MM.1S (cell line): ENCODE measurements at regions not wholly inside any gene's neighbourhood (a gene's known extent, or its start where the extent isn't known, plus 50 kb on each side); places are given as distances from the start of the nearest gene placed in this dataset.

ENCODE experiments used
- DNase-seq: peaks from one replicate; pipeline ENCODE4 v3.0.0-alpha.2; 2015
- H2AFZ ChIP-seq: fragments of 300-600 bp; sonication (generic); 2 replicates; pipeline ENCODE4 v1.6.0; 2016; ENCODE audit warnings: antibody characterized with exemption, low read length
- H3F3A ChIP-seq: fragments of 300-600 bp; sonication (generic); 2 replicates; pipeline ENCODE4 v1.6.1; 2016; ENCODE audit warnings: mild to moderate bottlenecking, antibody characterized with exemption, low read length, moderate library complexity, mixed read lengths; ENCODE audit not compliant: insufficient read depth
- H3K27ac ChIP-seq: fragments of 300-600 bp; sonication (generic); 2 replicates; pipeline ENCODE4 v1.5.1; 2016; ENCODE audit warnings: mild to moderate bottlenecking, low read length
- H3K27me3 ChIP-seq: fragments of 300-600 bp; sonication (generic); replicated peaks from 2 replicates; pipeline ENCODE4 v1.6.0; 2016; ENCODE audit warnings: low read length; ENCODE audit not compliant: insufficient read depth
- H3K36me3 ChIP-seq: fragments of 300-600 bp; sonication (generic); replicated peaks from 2 replicates; pipeline ENCODE4 v1.6.1; 2016; ENCODE audit warnings: mild to moderate bottlenecking, low read length, mixed read lengths; ENCODE audit not compliant: insufficient read depth
- H3K4me1 ChIP-seq: fragments of 300-600 bp; sonication (generic); 2 replicates; pipeline ENCODE4 v1.6.1; 2016; ENCODE audit warnings: low read length, mixed read lengths
- H3K4me2 ChIP-seq: fragments of 300-600 bp; sonication (generic); 2 replicates; pipeline ENCODE4 v1.6.0; 2016; ENCODE audit warnings: low read depth, low read length
- H3K4me3 ChIP-seq: fragments of 300-600 bp; sonication (generic); 2 replicates; pipeline ENCODE4 v1.5.1; 2016; ENCODE audit warnings: low read length, mixed read lengths
- H3K79me2 ChIP-seq: fragments of 300-600 bp; sonication (generic); 2 replicates; pipeline ENCODE4 v1.6.1; 2016; ENCODE audit warnings: mixed run types, low read length, mixed read lengths
- H3K9ac ChIP-seq: fragments of 300-600 bp; sonication (generic); 2 replicates; pipeline ENCODE4 v1.6.1; 2016; ENCODE audit warnings: low read length, mixed read lengths
- H3K9me2 ChIP-seq: fragments of 300-600 bp; sonication (generic); replicated peaks from 2 replicates; pipeline ENCODE4 v1.6.1; 2016; ENCODE audit warnings: mild to moderate bottlenecking, low read length, mixed read lengths; ENCODE audit not compliant: insufficient read depth
- H3K9me3 ChIP-seq: fragments of 300-600 bp; sonication (generic); replicated peaks from 2 replicates; pipeline ENCODE4 v1.6.1; 2016; ENCODE audit warnings: mild to moderate bottlenecking, low read length, mixed read lengths; ENCODE audit not compliant: insufficient read depth
- H4K20me1 ChIP-seq: fragments of 300-600 bp; sonication (generic); 2 replicates; pipeline ENCODE4 v1.6.1; 2016; ENCODE audit warnings: mild to moderate bottlenecking, low read length, moderate library complexity, mixed read lengths; ENCODE audit not compliant: insufficient read depth
- CTCF ChIP-seq: fragments of 300-600 bp; sonication (generic); IDR thresholded peaks from 2 replicates; pipeline ENCODE4 v1.5.1; 2016; ENCODE audit warnings: antibody characterized with exemption, low read length, mixed read lengths
- EZH2 ChIP-seq: fragments of 300-600 bp; sonication (generic); optimal IDR thresholded peaks from 2 replicates; pipeline ENCODE3; 2017; ENCODE audit warnings: low read depth, mild to moderate bottlenecking, antibody characterized with exemption, low read length, mixed read lengths
- EZH2phosphoT487 ChIP-seq: fragments of 300-600 bp; sonication (generic); IDR thresholded peaks from 2 replicates; pipeline ENCODE4 v1.6.1; 2018; ENCODE audit warnings: antibody characterized with exemption, low read length

DNA sequence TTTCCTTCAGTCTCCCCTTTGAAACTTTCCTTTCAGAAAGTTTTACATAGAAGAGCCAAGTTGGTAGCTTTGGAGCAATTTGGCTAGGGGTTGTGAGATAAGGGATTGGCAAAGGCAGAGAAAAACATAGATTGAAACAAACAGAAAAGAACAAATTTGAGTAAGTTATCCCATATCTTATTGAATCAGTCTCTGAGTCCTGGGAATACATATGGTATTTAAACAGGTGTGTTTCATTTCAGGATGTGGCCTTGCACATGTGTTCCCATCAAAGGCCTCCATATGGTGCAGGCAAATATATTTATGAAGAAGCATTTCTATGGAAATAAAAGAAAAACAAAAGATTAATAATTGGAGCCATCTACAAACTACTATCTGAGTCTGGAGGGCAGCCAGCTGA lies 227.9 kb upstream of the ZFP42 start:
- DNase-seq = no peak

GRCh38 chr4:187770345-187770744 lies 225.2 kb upstream of the ZFP42 start:
- DNase-seq = no peak
- H3K9me2 ChIP-seq = no peaks in the 10 kb centered on the region
- H3F3A ChIP-seq = no peaks in the 10 kb centered on the region
- no peaks in the 10 kb centered on the region for H3K36me3 ChIP-seq
- H3K9me3 ChIP-seq = no peaks in the 10 kb centered on the region
- H3K79me2 ChIP-seq = no peaks in the 10 kb centered on the region
- H3K4me2 ChIP-seq = no peak overlapping the region
- no peak for TF ChIP-seq CTCF
- TF ChIP-seq EZH2 = no peak
- no peak for TF ChIP-seq EZH2phosphoT487
- no peaks in the 10 kb centered on the region for H4K20me1 ChIP-seq
- no peak overlapping the region for H2AFZ ChIP-seq
- no peak overlapping the region for H3K27ac ChIP-seq
- H3K4me3 ChIP-seq = no peak overlapping the region
- H3K9ac ChIP-seq = no peak overlapping the region
- no peaks in the 10 kb centered on the region for H3K4me1 ChIP-seq
- H3K27me3 ChIP-seq = no peaks in the 10 kb centered on the region

More for the DNA sequence above, 227.9 kb upstream of the ZFP42 start:
- no peak overlapping the region for H2AFZ ChIP-seq
- no peak for TF ChIP-seq EZH2
- no peak for TF ChIP-seq CTCF
- TF ChIP-seq EZH2phosphoT487 = no peak
- no peaks in the 10 kb centered on the region for H3K27me3 ChIP-seq
- no peaks in the 10 kb centered on the region for H3K9me2 ChIP-seq
- no peaks in the 10 kb centered on the region for H3F3A ChIP-seq
- no peak overlapping the region for H3K27ac ChIP-seq
- H3K4me1 ChIP-seq = no peaks in the 10 kb centered on the region
- H3K4me2 ChIP-seq = no peak overlapping the region
- H3K9me3 ChIP-seq = no peaks in the 10 kb centered on the region
- H3K79me2 ChIP-seq = no peaks in the 10 kb centered on the region
- H3K4me3 ChIP-seq = no peak overlapping the region
- no peaks in the 10 kb centered on the region for H3K36me3 ChIP-seq
- H3K9ac ChIP-seq = no peak overlapping the region
- no peaks in the 10 kb centered on the region for H4K20me1 ChIP-seq

DNA sequence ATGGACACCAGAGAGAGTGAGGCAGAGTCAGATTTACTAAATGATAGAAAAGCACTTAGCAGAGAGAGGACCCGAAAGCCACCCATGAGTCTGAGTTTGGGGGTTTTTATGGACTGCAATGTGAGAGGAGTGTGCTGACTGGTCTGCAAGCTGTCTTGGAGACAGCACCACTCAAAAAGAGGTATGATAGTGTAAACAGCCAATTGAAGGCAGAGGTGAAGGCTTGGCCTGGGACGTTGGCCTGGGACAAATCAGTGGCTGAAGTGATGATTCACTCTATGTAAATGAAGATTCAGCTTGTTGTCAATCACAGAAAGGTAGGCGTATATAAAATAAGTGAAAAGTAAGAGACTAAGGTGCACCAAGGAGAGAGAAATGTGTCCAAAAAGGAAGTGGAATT lies 217.6 kb upstream of the ZFP42 start:
- H3K4me2 ChIP-seq = no peak overlapping the region
- H2AFZ ChIP-seq = no peak overlapping the region
- TF ChIP-seq CTCF (no peak), EZH2phosphoT487 (no peak), EZH2 (no peak)
- DNase-seq = no peak
- H3K4me3 ChIP-seq = no peak overlapping the region
- no peaks in the 10 kb centered on the region for H3K36me3 ChIP-seq
- no peaks in the 10 kb centered on the region for H3F3A ChIP-seq
- no peak overlapping the region for H3K27ac ChIP-seq
- H3K79me2 ChIP-seq = no peaks in the 10 kb centered on the region
- no peaks in the 10 kb centered on the region for H3K27me3 ChIP-seq
- H3K9ac ChIP-seq = no peak overlapping the region
- H4K20me1 ChIP-seq = no peaks in the 10 kb centered on the region
- H3K9me3 ChIP-seq = no peaks in the 10 kb centered on the region
- H3K9me2 ChIP-seq = no peaks in the 10 kb centered on the region
- H3K4me1 ChIP-seq = no peaks in the 10 kb centered on the region
